ENCODE measurements at regions not wholly inside any gene's neighbourhood (a gene's known extent, or its start where the extent isn't known, plus 50 kb on each side); places are given as distances from the start of the nearest gene placed in this dataset.

GRCh38 chr4:45358573-45359506 is 632.5 kb upstream of the GNPDA2 start:
- no peaks in the 10 kb centered on the region for H3K27me3 ChIP-seq (ENCODE audit: low read depth)
- intact Hi-C loops (cut with micrococcal nuclease) = no loop called here
- no peak overlapping the region for H3K27ac ChIP-seq (replicated peaks)
- TF ChIP-seq CTCF (IDR thresholded peaks at IDR 0.05; ENCODE audit: borderline replicate concordance) = no peak
- H3K4me3 ChIP-seq = no peak overlapping the region
- DNase-seq = no peak
- peaks cover 18% of the 10 kb centered on the region for H3K9me3 ChIP-seq (replicated peaks)
- H3K4me1 ChIP-seq = no peaks in the 10 kb centered on the region
- no peaks in the 10 kb centered on the region for H3K36me3 ChIP-seq

- no peaks in the 10 kb centered on the region for H3K9me3 ChIP-seq (replicated peaks)
- no peak for TF ChIP-seq CTCF (IDR thresholded peaks at IDR 0.05; ENCODE audit: borderline replicate concordance)
These were observed 626.8 kb upstream of the GNPDA2 start for GRCh38 chr4:45353161-45353560.

GRCh38 chr4:45350438-45350837 is 624.1 kb upstream of the GNPDA2 start:
- no peaks in the 10 kb centered on the region for H3K9me3 ChIP-seq (replicated peaks)
- no peaks in the 10 kb centered on the region for H3K36me3 ChIP-seq
- peaks cover 4% of the 10 kb centered on the region for H3K4me1 ChIP-seq
- intact Hi-C loops (cut with micrococcal nuclease) = no loop called here
- H3K27me3 ChIP-seq (ENCODE audit: low read depth) = no peaks in the 10 kb centered on the region
- DNase-seq = no peak
- H3K27ac ChIP-seq (replicated peaks) = no peak overlapping the region
- no peak for TF ChIP-seq CTCF (IDR thresholded peaks at IDR 0.05; ENCODE audit: borderline replicate concordance)
- peak overlapping the region; percentile 44 for H3K4me3 ChIP-seq

More at GRCh38 chr4:45353161-45353560, 626.8 kb upstream of the GNPDA2 start:
- Histone ChIP-seq H3K4me1 (peaks cover 4% of the 10 kb centered on the region), H3K36me3 (no peaks in the 10 kb centered on the region), H3K27me3 (ENCODE audit: low read depth) (no peaks in the 10 kb centered on the region), H3K27ac (replicated peaks) (no peak overlapping the region), H3K4me3 (no peak overlapping the region)
- intact Hi-C loops (cut with micrococcal nuclease) = no loop called here
- DNase-seq = no peak

- no peaks in the 10 kb centered on the region for H3K27me3 ChIP-seq (ENCODE audit: low read depth)
- no peaks in the 10 kb centered on the region for H3K9me3 ChIP-seq (replicated peaks)
- no peaks in the 10 kb centered on the region for H3K36me3 ChIP-seq
- intact Hi-C loops (cut with micrococcal nuclease) = no loop called here
- peaks cover 4% of the 10 kb centered on the region for H3K4me1 ChIP-seq
- peak overlapping the region; percentile 44 for H3K4me3 ChIP-seq
- no peak for TF ChIP-seq CTCF (IDR thresholded peaks at IDR 0.05; ENCODE audit: borderline replicate concordance)
- no peak for DNase-seq
- no peak overlapping the region for H3K27ac ChIP-seq (replicated peaks)
These were observed 623.5 kb upstream of the GNPDA2 start for GRCh38 chr4:45349859-45350258.

- H3K9me3 ChIP-seq (replicated peaks) = no peaks in the 10 kb centered on the region
- H3K36me3 ChIP-seq = no peaks in the 10 kb centered on the region
- DNase-seq = no peak
- no peak overlapping the region for H3K27ac ChIP-seq (replicated peaks)
- H3K27me3 ChIP-seq (ENCODE audit: low read depth) = no peaks in the 10 kb centered on the region
- TF ChIP-seq CTCF (IDR thresholded peaks at IDR 0.05; ENCODE audit: borderline replicate concordance) = no peak
- H3K4me3 ChIP-seq = no peak overlapping the region
- intact Hi-C loops (cut with micrococcal nuclease) = no loop called here
- peaks cover 4% of the 10 kb centered on the region for H3K4me1 ChIP-seq
These were observed 620.6 kb upstream of the GNPDA2 start for GRCh38 chr4:45346816-45347435.
